Spleen (tissue), 11 donors: ENCODE measurements at regions not wholly inside any gene's neighbourhood (a gene's known extent, or its start where the extent isn't known, plus 50 kb on each side); places are given as distances from the start of the nearest gene placed in this dataset.
"Not testable (repeated sequence)": the region's sequence is repeated elsewhere in the genome, so short reads cannot be mapped to it uniquely, and the experiment has no call there.

Source experiments
- DNase-seq: peaks from one replicate; pipeline ENCODE4 v3.0.0-alpha.2; 2020
- H3K27ac ChIP-seq, 8 donors: fragments of 200-600 bp; sonication (generic) in 7 of 8; 1 replicate in 4 of 8; 2 replicates in 4 of 8; pipeline versions ENCODE4 v1.5.0 to v1.8.0; 2016 to 2021; ENCODE audit warnings: inconsistent platforms in 4 of 8, mild to moderate bottlenecking in 4 of 8, moderate library complexity in 1 of 8
- H3K27me3 ChIP-seq, 7 donors: fragments of 200-600 bp; sonication (generic) in 6 of 7; replicated peaks in 1 of 7; 1 replicate in 4 of 7; 2 replicates in 3 of 7; pipeline versions ENCODE4 v1.5.0 to v1.8.0; 2016 to 2021; ENCODE audit warnings: inconsistent platforms in 3 of 7, mild to moderate bottlenecking in 1 of 7
- H3K36me3 ChIP-seq, 6 donors: fragments of 200-600 bp; sonication (generic) in 5 of 6; 1 replicate in 4 of 6; 2 replicates in 2 of 6; pipeline versions ENCODE4 v1.5.0 to v1.8.0; 2016 to 2021; ENCODE audit warnings: inconsistent platforms in 2 of 6
- H3K4me1 ChIP-seq, 6 donors: fragments of 200-600 bp; sonication (generic) in 5 of 6; 1 replicate in 3 of 6; 2 replicates in 3 of 6; pipeline versions ENCODE4 v1.5.0 to v1.8.0; 2016 to 2021; ENCODE audit warnings: inconsistent platforms in 3 of 6
- H3K4me3 ChIP-seq, 8 donors: fragments of 200-600 bp; sonication (generic) in 7 of 8; 1 replicate in 4 of 8; 2 replicates in 4 of 8; pipeline versions ENCODE4 v1.5.0 to v1.8.0; 2016 to 2021; ENCODE audit warnings: inconsistent platforms in 4 of 8, mild to moderate bottlenecking in 4 of 8, moderate library complexity in 2 of 8
- H3K9me3 ChIP-seq, 8 donors: fragments of 200-600 bp; sonication (generic) in 7 of 8; 1 replicate in 4 of 8; 2 replicates in 4 of 8; pipeline versions ENCODE4 v1.5.0 to v1.8.0; 2016 to 2021; ENCODE audit warnings: inconsistent platforms in 4 of 8
- POLR2A ChIP-seq, 3 donors: fragments of 450-650 bp; IDR thresholded peaks; one replicate each; pipeline ENCODE4 v1.5.1; 2017; ENCODE audit warnings: antibody characterized with exemption in 3 of 3, mild to moderate bottlenecking in 1 of 3
- POLR2AphosphoS5 ChIP-seq, 3 donors: sonication (generic); formaldehyde crosslinking; IDR thresholded peaks; one replicate each; pipeline ENCODE4 v1.5.1; 2017; ENCODE audit warnings: antibody characterized with exemption in 3 of 3
- WGBS, 5 donors: extraction: QIAGEN DNeasy Blood & Tissue Kit in 3 of 5; methylation state at CpG; one replicate each; pipeline versions ENCODE4 v1.1.5 to v1.1.7; 2013 to 2018; 5-methylcytosine and 5-hydroxymethylcytosine counted together
- intact Hi-C: fragments of 100-400 bp; cut with DNase I; formaldehyde crosslinking; loops from one replicate; pipeline ENCODE4 v1.15.0; 2023; ENCODE audit warnings: low total_unique reads
- TF ChIP-seq, protein P1 (sequence below), 11 experiments: fragments of 200-600 bp in 7 of 11; fragments of 450-650 bp in 4 of 11; sonication (generic) in 4 of 11; IDR thresholded peaks in 8 of 11; conservative IDR thresholded peaks in 3 of 11; 1 replicate in 7 of 11; 2 replicates in 4 of 11; pipeline versions ENCODE4 v1.4.0 to v1.8.0; 2016 to 2021; ENCODE audit warnings: antibody characterized with exemption in 11 of 11, inconsistent platforms in 4 of 11, mild to moderate bottlenecking in 1 of 11
- donor health status: healthy with polysubstance abuse.
- donor health status: DM: no; HTN: no; CAD: no; lungs with moderate emphysema.
- donor health status: DM: no; HTN: no; CAD: no.
- donor health status: Bipolar disorder and iron deficiency.
- donor health status: healthy.
- donor health status: DM: no; HTN: no; CAD: no.
- donor health status: DM: yes; HTN: yes; CAD: no.

GRCh38 chr13:30061217-30061616 lies 210.8 kb upstream of the UBL3 start:
- intact Hi-C loops: no loop called here
- H3K27me3 ChIP-seq: no peaks in the 10 kb centered on the region
- no peak overlapping the region for H3K27ac ChIP-seq
- no peaks in the 10 kb centered on the region for H3K36me3 ChIP-seq
- no peaks in the 10 kb centered on the region for H3K4me1 ChIP-seq
- H3K4me3 ChIP-seq: no peak overlapping the region
- peaks cover 0 to 23% (median 13%) of the 10 kb centered on the region in 8 donors for H3K9me3 ChIP-seq
- DNase-seq: no peak
- WGBS, 5 donors: 77 to 91% (median 83%) methylated on average over 4 of the region's 4 CpGs
- no peak for TF ChIP-seq POLR2A (IDR thresholded peaks at IDR 0.05)
- TF ChIP-seq POLR2AphosphoS5 (IDR thresholded peaks at IDR 0.05): no peak
- TF ChIP-seq, protein P1, sequence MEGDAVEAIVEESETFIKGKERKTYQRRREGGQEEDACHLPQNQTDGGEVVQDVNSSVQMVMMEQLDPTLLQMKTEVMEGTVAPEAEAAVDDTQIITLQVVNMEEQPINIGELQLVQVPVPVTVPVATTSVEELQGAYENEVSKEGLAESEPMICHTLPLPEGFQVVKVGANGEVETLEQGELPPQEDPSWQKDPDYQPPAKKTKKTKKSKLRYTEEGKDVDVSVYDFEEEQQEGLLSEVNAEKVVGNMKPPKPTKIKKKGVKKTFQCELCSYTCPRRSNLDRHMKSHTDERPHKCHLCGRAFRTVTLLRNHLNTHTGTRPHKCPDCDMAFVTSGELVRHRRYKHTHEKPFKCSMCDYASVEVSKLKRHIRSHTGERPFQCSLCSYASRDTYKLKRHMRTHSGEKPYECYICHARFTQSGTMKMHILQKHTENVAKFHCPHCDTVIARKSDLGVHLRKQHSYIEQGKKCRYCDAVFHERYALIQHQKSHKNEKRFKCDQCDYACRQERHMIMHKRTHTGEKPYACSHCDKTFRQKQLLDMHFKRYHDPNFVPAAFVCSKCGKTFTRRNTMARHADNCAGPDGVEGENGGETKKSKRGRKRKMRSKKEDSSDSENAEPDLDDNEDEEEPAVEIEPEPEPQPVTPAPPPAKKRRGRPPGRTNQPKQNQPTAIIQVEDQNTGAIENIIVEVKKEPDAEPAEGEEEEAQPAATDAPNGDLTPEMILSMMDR (IDR thresholded peaks at IDR 0.05 in 8 of 11, conservative IDR thresholded peaks at IDR 0.05 in 3 of 11): no peak

- 90 to 98% (median 94%) methylated on average over 3 of the region's 3 CpGs for WGBS, 5 donors
- Histone ChIP-seq H3K27me3 (peaks cover 0 to 8% (median 0%) of the 10 kb centered on the region in 7 donors), H3K4me3 (no peak overlapping the region), H3K9me3 (peaks cover 0 to 23% (median 13%) of the 10 kb centered on the region in 8 donors), H3K4me1 (no peaks in the 10 kb centered on the region), H3K36me3 (no peaks in the 10 kb centered on the region), H3K27ac (no peak overlapping the region)
- no peak for TF ChIP-seq POLR2AphosphoS5 (IDR thresholded peaks at IDR 0.05)
- TF ChIP-seq, protein P1 (IDR thresholded peaks at IDR 0.05 in 8 of 11, conservative IDR thresholded peaks at IDR 0.05 in 3 of 11): no peak
- no peak for TF ChIP-seq POLR2A (IDR thresholded peaks at IDR 0.05)
- DNase-seq: no peak
- intact Hi-C loops: no loop called here
Measured at GRCh38 chr13:30058429-30058828, 208.0 kb upstream of the UBL3 start.

DNA sequence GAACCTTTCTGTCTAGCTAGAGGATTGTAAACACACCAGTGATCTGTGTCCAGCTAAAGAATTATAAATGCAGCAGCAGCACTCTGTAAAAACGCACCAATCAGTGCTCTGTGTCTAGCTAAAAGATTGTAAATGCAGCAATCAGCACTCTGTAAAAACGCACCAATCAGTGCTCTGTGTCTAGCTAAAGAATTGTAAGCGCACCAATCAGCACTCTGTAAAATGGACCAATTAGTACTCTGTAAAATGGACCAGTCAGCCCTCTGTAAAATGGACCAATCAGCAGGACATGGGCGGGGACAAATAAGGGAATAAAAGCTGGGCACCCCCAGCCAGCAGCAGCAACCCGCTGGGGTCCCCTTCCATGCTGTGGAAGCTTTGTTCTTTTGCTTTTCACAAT lies 204.1 kb upstream of the UBL3 start:
- H3K4me1 ChIP-seq, H3K36me3 ChIP-seq, DNase-seq, intact Hi-C loops, H3K4me3 ChIP-seq, H3K27ac ChIP-seq: not testable (repeated sequence)
- H3K27me3 ChIP-seq: peaks cover 0 to 15% (median 0%) of the 10 kb centered on the region in 7 donors
- WGBS, 5 donors: 64 to 89% (median 73%) methylated on average over 5 of the region's 5 CpGs
- peaks cover 0 to 21% (median 13%) of the 10 kb centered on the region in 8 donors for H3K9me3 ChIP-seq

DNA sequence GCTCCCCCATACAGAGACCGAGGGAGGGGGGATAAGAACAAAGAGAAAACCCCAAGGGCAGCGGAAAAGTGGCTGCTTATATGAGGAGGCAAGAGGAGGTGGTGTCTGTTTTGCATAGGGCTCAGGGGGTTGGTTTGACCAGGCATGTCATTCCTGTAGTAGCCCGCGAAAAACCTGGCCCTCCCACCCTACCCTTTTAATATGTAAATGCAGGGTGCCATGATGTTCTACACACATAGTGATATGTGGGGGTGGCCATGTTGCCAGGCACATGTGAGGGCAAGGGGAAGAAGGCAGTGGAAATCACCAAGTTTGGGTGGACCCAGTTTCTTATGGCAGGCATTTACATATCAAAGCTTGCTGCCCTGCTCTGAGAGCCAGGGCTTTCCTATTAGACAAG lies 203.5 kb upstream of the UBL3 start:
- TF ChIP-seq, protein P1 (IDR thresholded peaks at IDR 0.05 in 8 of 11, conservative IDR thresholded peaks at IDR 0.05 in 3 of 11): no peak
- 72 to 82% (median 74%) methylated on average over 4 of the region's 4 CpGs for WGBS, 5 donors
- H3K4me3 ChIP-seq: no peak overlapping the region
- DNase-seq: no peak
- no peaks in the 10 kb centered on the region for H3K36me3 ChIP-seq
- intact Hi-C loops: no loop called here
- peaks cover 0 to 16% (median 9%) of the 10 kb centered on the region in 8 donors for H3K9me3 ChIP-seq
- H3K4me1 ChIP-seq: peaks cover 0 to 6% (median 0%) of the 10 kb centered on the region in 6 donors
- H3K27me3 ChIP-seq: peaks cover 0 to 15% (median 0%) of the 10 kb centered on the region in 7 donors
- no peak overlapping the region for H3K27ac ChIP-seq

DNA sequence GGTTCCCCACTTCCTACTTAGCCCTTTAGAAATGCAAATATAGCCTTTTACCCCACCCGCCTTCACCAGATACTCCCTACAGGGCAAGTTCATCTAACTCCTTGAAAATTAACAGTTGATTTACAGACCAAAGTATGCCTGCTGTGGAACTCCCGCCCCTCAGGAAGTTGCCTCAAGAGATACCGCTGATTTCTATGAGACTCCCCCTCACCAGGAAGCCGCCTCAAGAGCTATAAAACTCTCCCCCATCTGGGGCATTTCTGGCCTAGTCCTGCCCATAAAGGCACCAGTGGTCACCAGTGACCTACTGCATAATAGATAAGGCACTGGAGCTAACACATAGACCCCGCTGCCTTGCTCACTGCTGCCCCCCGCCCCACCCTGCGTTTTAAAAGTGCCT lies 201.7 kb upstream of the UBL3 start:
- Histone ChIP-seq H3K36me3 (no peaks in the 10 kb centered on the region), H3K4me3 (no peak overlapping the region), H3K4me1 (peaks cover 0 to 6% (median 0%) of the 10 kb centered on the region in 6 donors), H3K27me3 (peaks cover 0 to 15% (median 0%) of the 10 kb centered on the region in 7 donors), H3K9me3 (no peaks in the 10 kb centered on the region), H3K27ac (no peak overlapping the region)
- TF ChIP-seq POLR2AphosphoS5 (IDR thresholded peaks at IDR 0.05) (no peak), POLR2A (IDR thresholded peaks at IDR 0.05) (no peak)
- TF ChIP-seq, protein P1 (IDR thresholded peaks at IDR 0.05 in 8 of 11, conservative IDR thresholded peaks at IDR 0.05 in 3 of 11): no peak
- 17 to 37% (median 25%) methylated on average over 7 of the region's 7 CpGs for whole genome bisulfite sequencing, 5 donors
- DNase-seq: no peak
- intact Hi-C loops: no loop called here
